Small intestine (tissue), 7 donors: ENCODE measurements at regions not wholly inside any gene's neighbourhood (a gene's known extent, or its start where the extent isn't known, plus 50 kb on each side); places are given as distances from the start of the nearest gene placed in this dataset.

ENCODE experiments used
- DNase-seq, 2 donors: peaks; one replicate each; pipeline versions ENCODE4 v3.0.0 to v3.0.0-alpha.2; 2013
- FAIRE-seq: peaks from 2 replicates; lab custom pipeline; 2012; peaks lifted over from hg19 to GRCh38; lab: Jason Lieb, UNC
- H3K27ac ChIP-seq, 3 donors: one replicate each; pipeline ENCODE4 v1.5.1; 2013; ENCODE audit warnings: low read length in 2 of 3, mild to moderate bottlenecking in 2 of 3, control low read depth in 1 of 3, inconsistent platforms in 1 of 3, low read depth in 1 of 3, moderate library complexity in 1 of 3
- H3K27me3 ChIP-seq, 3 donors: one replicate each; pipeline ENCODE4 v1.6.1; 2013; ENCODE audit warnings: low read length in 3 of 3, inconsistent platforms in 1 of 3; ENCODE audit not compliant: control insufficient read depth in 3 of 3, insufficient read depth in 3 of 3
- H3K36me3 ChIP-seq, 3 donors: one replicate each; pipeline ENCODE4 v1.6.1; 2013; ENCODE audit warnings: low read length in 3 of 3, inconsistent platforms in 1 of 3, low read depth in 1 of 3, mild to moderate bottlenecking in 1 of 3, moderate library complexity in 1 of 3; ENCODE audit not compliant: control insufficient read depth in 3 of 3, insufficient read depth in 2 of 3
- H3K4me1 ChIP-seq, 3 donors: one replicate each; pipeline ENCODE4 v1.6.1; 2013; ENCODE audit warnings: low read length in 2 of 3, inconsistent platforms in 1 of 3, low read depth in 1 of 3, mild to moderate bottlenecking in 1 of 3, moderate library complexity in 1 of 3; ENCODE audit not compliant: control insufficient read depth in 3 of 3, insufficient read depth in 2 of 3
- H3K4me3 ChIP-seq, 3 donors: one replicate each; pipeline ENCODE4 v1.5.1; 2013; ENCODE audit warnings: low read length in 3 of 3, control low read depth in 1 of 3, inconsistent platforms in 1 of 3, low read depth in 1 of 3, mild to moderate bottlenecking in 1 of 3, moderate library complexity in 1 of 3
- H3K9me3 ChIP-seq, 2 donors: one replicate each; pipeline ENCODE4 v1.6.1; 2013; ENCODE audit warnings: low read depth in 1 of 2, low read length in 1 of 2; ENCODE audit not compliant: control insufficient read depth in 2 of 2, insufficient read depth in 1 of 2
- WGBS, 3 donors: extraction: QIAGEN DNeasy Blood & Tissue Kit; methylation state at CpG; one replicate each; pipeline ENCODE4 v1.1.7; 2013; 5-methylcytosine and 5-hydroxymethylcytosine counted together
- donor health status: healthy with polysubstance abuse.
- donor health status: control.
- donor health status: control.
- donor health status: Bipolar disorder and iron deficiency.
- donor health status: healthy.

- H3K27me3 ChIP-seq: no peaks in the 10 kb centered on the region
- no peaks in the 10 kb centered on the region for H3K36me3 ChIP-seq
- FAIRE-seq: no peak
- 27 to 58% (median 44%) methylated on average over 2 of the region's 2 CpGs for WGBS, 3 donors
- H3K4me3 ChIP-seq: no peak overlapping the region
- no peak overlapping the region for H3K27ac ChIP-seq
- no peaks in the 10 kb centered on the region for H3K4me1 ChIP-seq
- H3K9me3 ChIP-seq: no peaks in the 10 kb centered on the region
- DNase-seq: no peak
Observed at GRCh38 chrX:106302304-106302703, 134.2 kb downstream of the PWWP3B start.

GRCh38 chrX:106306391-106306947, 138.4 kb downstream of the PWWP3B start:
- H3K36me3 ChIP-seq: no peaks in the 10 kb centered on the region
- H3K27me3 ChIP-seq: no peaks in the 10 kb centered on the region
- no peak overlapping the region for H3K4me3 ChIP-seq
- H3K27ac ChIP-seq: no peak overlapping the region
- FAIRE-seq (no peak), DNase-seq (no peak)
- 84 to 92% (median 89%) methylated on average over 7 of the region's 7 CpGs for WGBS, 3 donors
- H3K9me3 ChIP-seq: no peaks in the 10 kb centered on the region
- no peaks in the 10 kb centered on the region for H3K4me1 ChIP-seq

GRCh38 chrX:106323357-106323756, 155.3 kb downstream of the PWWP3B start:
- FAIRE-seq: no peak
- no peak for DNase-seq
- Histone ChIP-seq H3K4me3 (no peak overlapping the region), H3K4me1 (no peaks in the 10 kb centered on the region), H3K27ac (no peak overlapping the region), H3K9me3 (no peaks in the 10 kb centered on the region), H3K27me3 (no peaks in the 10 kb centered on the region), H3K36me3 (no peaks in the 10 kb centered on the region)

- Histone ChIP-seq H3K4me1 (no peaks in the 10 kb centered on the region), H3K27me3 (no peaks in the 10 kb centered on the region), H3K36me3 (no peaks in the 10 kb centered on the region), H3K9me3 (no peaks in the 10 kb centered on the region), H3K27ac (no peak overlapping the region), H3K4me3 (no peak overlapping the region)
- FAIRE-seq: no peak
- 67 to 74% (median 73%) methylated on average over 3 of the region's 3 CpGs for WGBS, 3 donors
- no peak for DNase-seq
Observed at GRCh38 chrX:106331606-106332005, 163.5 kb downstream of the PWWP3B start.

- Histone ChIP-seq H3K36me3 (no peaks in the 10 kb centered on the region), H3K27ac (no peak overlapping the region), H3K9me3 (peaks cover 0 to 2% of the 10 kb centered on the region in 2 donors), H3K4me1 (no peaks in the 10 kb centered on the region), H3K27me3 (no peaks in the 10 kb centered on the region), H3K4me3 (no peak overlapping the region)
- DNase-seq (no peak), FAIRE-seq (peak; percentile 97)
- 49 to 58% (median 57%) methylated on average over 3 of the region's 3 CpGs for WGBS, 3 donors
Observed at GRCh38 chrX:106341823-106342222, 173.7 kb downstream of the PWWP3B start.

GRCh38 chrX:106356580-106356979, 188.5 kb downstream of the PWWP3B start:
- Histone ChIP-seq H3K4me3 (no peak overlapping the region), H3K36me3 (no peaks in the 10 kb centered on the region), H3K27me3 (no peaks in the 10 kb centered on the region), H3K27ac (no peak overlapping the region), H3K9me3 (no peaks in the 10 kb centered on the region), H3K4me1 (no peaks in the 10 kb centered on the region)
- DNase-seq (no peak), FAIRE-seq (no peak)

GRCh38 chrX:106363214-106363613, 195.1 kb downstream of the PWWP3B start:
- Histone ChIP-seq H3K36me3 (no peaks in the 10 kb centered on the region), H3K4me1 (no peaks in the 10 kb centered on the region), H3K27ac (no peak overlapping the region), H3K4me3 (no peak overlapping the region), H3K9me3 (no peaks in the 10 kb centered on the region), H3K27me3 (no peaks in the 10 kb centered on the region)
- 64 to 77% (median 69%) methylated on average over 3 to 5 of the region's 5 CpGs for WGBS, 3 donors
- DNase-seq: no peak
- no peak for FAIRE-seq

- Histone ChIP-seq H3K27me3 (no peaks in the 10 kb centered on the region), H3K36me3 (no peaks in the 10 kb centered on the region), H3K4me3 (no peak overlapping the region), H3K4me1 (no peaks in the 10 kb centered on the region), H3K9me3 (no peaks in the 10 kb centered on the region), H3K27ac (no peak overlapping the region)
- FAIRE-seq (no peak), DNase-seq (peak in 1 of 2 donors; percentile 1)
- 14 to 64% (median 36%) methylated on average over 1 of the region's 1 CpG for WGBS, 3 donors
Observed at GRCh38 chrX:106378616-106379015, 210.5 kb downstream of the PWWP3B start.

- Histone ChIP-seq H3K9me3 (no peaks in the 10 kb centered on the region), H3K36me3 (no peaks in the 10 kb centered on the region), H3K27me3 (no peaks in the 10 kb centered on the region), H3K4me1 (no peaks in the 10 kb centered on the region), H3K4me3 (no peak overlapping the region), H3K27ac (no peak overlapping the region)
- DNase-seq (no peak), FAIRE-seq (no peak)
- WGBS, 3 donors: 61 to 70% (median 63%) methylated on average over 4 of the region's 4 CpGs
Observed at GRCh38 chrX:106391284-106391911, 220.4 kb upstream of the RADX start.
